GM19372 (cell line): ENCODE measurements at regions not wholly inside any gene's neighbourhood (a gene's known extent, or its start where the extent isn't known, plus 50 kb on each side); places are given as distances from the start of the nearest gene placed in this dataset.
"Not testable (repeated sequence)": the region's sequence is repeated elsewhere in the genome, so short reads cannot be mapped to it uniquely, and the experiment has no call there.

Experiments
- ATAC-seq: cut with Tn5 transposase; IDR thresholded peaks from one replicate; pipeline ENCODE4 v1.9.1; 2021; ENCODE audit warnings: mild to moderate bottlenecking, low read depth, moderate library complexity; ENCODE audit not compliant: unreplicated experiment

DNA sequence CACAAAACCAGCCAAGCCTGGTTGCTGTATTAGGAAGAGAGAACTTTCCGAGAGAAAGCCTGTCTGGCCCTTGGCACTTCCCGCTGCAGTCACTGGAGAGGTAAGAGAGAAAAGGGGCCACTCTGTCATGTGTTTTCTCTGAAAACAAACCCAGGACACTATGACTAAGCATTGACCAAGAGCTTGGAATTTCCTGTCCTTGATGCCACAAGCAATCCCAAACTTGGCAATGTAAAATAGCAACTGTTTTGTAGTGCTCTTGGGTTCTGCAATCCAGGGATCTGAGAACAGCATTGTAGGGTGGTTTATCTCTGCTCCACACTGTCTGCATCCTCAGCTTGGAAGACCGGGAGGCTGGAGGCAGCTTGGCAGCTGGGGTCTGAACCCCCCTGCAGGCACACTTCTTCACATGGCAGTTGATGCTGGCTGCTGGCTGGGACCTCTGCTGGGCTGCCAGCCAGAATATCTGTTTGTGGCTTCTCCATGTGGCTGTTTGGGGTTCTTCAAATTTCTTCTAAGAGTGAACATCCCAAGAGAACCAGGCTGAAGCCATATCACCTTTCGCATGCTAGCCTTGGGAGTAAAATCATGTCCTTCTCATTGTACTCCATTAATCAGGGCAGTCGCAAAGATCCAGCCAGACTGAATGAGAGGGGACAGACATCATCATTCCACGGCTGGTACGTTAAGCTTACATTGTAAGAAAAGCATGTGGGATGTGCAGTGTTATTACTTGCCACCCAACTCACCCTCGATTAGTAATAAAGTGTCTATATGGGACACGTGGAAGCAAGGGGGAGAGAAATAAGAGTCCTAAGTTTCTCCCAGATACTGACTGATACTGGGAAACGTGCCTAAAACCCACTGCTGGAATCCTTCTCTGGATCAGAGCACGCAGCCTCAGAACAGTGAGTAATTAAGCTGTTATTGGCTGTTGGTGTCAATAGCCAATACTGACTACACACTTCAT, 537.4 kb upstream of the B3GAT1 start:
- ATAC-seq = no peak

GRCh38 chr11:134947556-134947955, 535.5 kb upstream of the B3GAT1 start:
- ATAC-seq = no peak

DNA sequence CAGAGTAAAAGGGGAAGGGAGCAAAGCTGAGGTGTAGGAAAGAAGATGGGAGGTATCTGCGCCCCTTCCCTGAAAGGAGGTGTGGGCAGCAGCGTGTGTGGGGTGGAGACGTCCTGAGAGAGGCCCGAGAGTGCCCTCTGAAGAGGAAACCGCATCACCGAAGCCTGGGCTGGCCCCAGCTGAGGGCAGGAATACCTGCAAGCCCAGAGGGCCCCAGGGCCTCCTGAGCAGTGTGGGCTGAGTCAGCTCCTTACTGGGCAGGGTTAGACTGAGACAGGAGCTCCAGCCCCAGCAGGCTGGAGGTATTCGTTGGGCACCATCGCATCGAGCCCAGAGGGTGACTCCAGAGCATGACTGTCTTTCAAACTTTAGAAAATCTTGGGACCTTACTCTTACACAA, 534.0 kb upstream of the B3GAT1 start:
- no peak for ATAC-seq

GRCh38 chr11:134944986-134945385, 532.9 kb upstream of the B3GAT1 start:
- ATAC-seq = no peak

DNA sequence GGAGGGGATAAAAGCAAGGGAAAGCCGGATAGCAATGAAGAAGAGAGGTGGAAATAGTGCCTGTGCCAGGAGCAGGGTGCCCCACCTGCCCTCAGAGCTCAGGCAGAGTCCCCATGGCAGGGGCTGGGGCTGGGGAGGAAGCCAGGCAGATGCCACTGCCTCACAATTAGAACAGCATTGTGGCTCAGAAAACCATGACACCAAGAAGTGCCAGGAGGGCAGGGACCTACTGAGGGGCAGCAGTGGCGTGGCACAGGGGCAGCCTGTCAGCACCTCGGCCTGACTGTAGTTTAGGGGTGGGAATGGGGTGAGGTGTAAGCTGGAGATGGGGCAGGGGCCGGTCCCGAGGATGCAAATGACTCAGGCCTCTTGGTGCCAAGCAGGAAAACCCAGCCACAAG, 532.1 kb upstream of the B3GAT1 start:
- ATAC-seq = no peak

DNA sequence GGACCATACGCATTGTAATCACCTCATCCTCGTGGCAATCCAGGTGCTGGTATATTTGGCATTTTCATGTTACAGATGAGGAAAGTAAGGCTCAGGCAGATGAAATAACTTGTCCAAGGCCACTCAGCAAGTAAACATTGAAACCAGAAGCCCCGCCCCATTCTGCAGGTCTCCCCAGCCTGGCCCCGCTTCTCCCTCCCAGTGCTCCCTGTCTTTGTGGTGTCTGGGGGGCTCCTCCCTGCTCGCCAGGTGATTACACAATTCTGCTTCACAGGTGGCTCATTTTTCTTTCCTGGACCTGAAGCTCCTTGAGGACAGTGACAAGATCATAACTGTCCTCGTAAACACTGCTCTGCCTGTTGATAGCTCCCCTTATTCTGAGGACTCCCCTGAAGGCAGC, 531.5 kb upstream of the B3GAT1 start:
- no peak for ATAC-seq

DNA sequence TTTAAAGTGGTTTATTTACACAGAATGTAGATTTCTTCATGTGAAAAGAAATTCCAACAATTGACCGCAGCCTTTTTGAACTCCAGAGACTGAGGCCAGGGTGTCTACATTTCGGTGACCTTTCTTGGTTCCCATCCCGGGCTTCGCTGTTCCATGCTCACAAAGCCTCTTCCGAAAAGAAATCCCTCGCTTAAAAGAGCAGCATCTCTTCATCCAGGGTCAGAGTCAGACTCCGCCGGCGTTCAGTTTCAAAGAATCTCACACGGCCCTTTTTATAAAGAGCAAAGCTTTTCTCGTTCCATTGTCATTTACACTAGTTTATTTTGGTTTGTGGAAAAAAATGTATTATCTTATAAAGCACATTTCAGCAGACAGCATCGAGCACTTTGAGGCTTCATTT, 530.6 kb upstream of the B3GAT1 start:
- no peak for ATAC-seq

- ATAC-seq = not testable (repeated sequence)
Observed at GRCh38 chr11:134941936-134942600, 530.0 kb upstream of the B3GAT1 start.

GRCh38 chr11:134941326-134941725, 529.3 kb upstream of the B3GAT1 start:
- no peak for ATAC-seq

DNA sequence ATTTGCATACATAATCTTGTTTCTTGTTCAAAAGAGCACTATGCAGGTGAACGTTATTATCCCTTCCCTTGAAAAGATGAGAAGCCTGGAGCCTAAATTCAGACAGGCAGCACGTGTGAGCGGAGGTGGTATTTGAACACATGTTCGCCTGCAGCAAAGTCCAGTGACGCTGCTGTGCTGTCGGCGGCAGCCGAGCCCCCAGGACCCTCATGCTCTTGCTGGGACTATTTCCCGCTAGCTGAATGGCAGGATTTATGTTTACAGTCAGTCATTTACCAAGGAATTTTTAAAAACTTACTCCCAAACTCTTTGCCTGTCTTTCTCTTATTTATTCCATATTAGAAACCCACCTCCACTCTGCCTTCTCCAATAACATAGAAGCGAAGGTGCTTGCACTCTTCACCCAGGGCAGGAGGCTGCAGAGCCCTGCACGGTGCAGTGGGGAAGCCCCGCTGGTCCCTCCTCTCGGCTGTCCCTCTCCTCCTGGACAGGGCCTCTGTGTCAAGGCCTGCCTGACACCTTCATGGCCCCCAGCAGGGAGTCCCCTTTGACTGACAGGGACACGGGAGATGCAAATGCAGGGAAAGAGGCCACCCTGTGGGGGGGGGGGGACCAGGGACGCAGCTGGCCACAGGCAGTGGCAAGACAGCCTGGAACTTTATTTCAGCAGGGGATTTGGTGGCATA, 528.5 kb upstream of the B3GAT1 start:
- no peak for ATAC-seq

DNA sequence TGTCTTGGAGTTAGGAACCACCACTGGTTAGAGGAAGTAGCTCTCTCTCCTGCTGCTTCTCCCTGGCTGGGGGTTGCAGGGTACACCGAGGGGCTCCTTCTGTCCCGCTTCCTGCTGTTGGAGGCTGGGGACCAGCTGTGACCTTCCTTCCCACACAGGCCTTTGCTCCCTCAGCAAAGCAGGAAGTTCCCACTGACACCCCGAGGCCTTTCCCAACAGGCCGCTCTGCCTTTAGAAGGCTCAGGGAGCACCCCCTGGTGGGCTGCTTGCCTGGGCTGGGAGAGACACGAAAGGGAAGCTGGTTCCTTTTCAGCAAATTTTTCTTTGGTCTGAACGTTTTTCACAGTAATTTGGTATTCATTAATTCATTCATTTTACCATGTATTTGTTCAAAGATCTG, 527.9 kb upstream of the B3GAT1 start:
- ATAC-seq = no peak

- ATAC-seq = no peak
Observed at GRCh38 chr11:134939031-134939430, 527.0 kb upstream of the B3GAT1 start.

DNA sequence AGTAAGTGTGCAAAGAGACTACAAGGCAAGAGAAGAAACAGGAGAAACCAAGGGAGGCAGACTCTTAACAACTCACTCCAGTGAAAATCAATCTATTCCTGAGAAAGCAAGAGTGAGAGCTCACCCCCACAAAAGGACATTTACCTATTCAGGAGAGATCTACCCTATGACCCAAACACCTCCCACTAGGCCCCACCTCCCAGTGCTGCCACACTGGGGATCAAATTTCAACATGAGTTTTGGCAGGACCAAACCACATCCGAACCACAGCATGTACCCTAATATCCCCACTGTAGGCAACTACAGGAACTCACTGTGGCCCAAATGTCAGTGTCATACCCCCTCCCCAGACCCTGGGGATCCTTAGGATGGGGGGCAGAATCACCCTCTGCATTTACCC, 526.2 kb upstream of the B3GAT1 start:
- ATAC-seq = no peak

DNA sequence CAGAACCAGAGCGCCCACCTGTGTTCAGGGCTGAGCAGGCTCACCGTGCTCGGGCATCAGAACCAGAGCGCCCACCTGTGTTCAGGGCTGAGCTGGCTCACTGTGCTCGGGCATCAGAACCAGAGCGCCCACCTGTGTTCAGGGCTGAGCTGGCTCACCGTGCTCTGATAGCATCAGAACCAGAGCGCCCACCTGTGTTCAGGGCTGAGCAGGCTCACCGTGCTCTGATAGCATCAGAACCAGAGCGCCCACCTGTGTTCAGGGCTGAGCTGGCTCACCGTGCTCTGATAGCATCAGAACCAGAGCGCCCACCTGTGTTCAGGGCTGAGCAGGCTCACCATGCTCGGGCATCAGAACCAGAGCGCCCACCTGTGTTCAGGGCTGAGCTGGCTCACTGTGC, 525.2 kb upstream of the B3GAT1 start:
- not testable (repeated sequence) for ATAC-seq

DNA sequence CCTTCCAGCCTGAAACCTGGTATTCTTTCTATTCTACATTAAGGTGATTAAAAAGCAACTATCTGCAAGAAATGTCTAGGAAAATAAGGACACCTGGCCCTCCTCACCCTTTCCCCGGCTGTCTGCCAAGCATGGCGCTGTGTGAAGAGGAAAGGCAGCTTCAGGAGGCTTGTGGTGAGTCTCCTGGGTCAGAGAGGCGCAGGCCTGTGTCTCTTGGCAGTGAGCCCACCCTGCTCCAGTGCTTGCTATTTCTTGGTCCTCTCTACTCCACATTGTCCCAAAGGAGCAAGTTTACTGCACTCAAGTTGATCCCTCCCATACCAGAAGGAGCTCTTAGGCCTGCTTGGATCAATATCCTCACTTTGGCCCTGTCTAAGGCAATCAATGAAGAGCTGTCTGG, 520.7 kb upstream of the B3GAT1 start:
- ATAC-seq = no peak

DNA sequence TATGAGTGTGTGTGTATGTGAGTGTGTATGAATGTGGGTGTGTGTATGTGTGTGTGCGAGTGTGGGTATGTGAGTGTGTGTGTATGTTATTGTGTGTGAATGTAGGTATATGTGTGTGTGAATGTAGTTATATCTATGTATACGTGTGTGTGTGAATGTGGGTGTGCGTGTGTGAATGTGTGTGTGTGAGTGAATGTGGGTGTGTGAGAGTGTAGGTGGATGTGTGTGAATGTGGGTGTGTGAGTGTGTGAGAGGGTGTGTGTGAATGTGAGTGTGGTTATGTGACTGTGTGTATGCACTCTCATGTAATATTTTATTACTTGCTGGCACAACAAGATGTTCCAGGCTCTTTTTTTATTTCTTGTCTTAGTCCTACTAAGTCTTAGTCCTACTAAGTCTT, 513.4 kb upstream of the B3GAT1 start:
- no peak for ATAC-seq

DNA sequence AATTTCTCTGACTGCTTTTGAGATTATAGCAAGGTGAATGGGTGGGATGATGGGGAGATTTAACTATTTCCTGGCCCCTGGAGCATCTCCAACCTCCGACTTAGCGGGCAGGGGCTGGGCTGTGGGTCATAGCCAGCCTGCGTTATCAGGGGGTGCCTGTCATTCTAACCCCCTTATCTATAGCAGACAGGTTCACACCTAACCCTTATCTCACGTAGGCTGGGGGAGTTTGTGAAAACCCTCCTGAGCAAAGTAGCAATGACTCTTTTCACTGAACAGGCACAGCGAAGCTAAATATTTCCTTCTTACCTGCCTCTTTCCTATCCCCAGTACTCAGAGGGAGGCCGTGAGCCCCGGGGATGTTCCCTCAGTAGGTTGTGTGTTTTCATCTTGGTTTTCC, 511.4 kb upstream of the B3GAT1 start:
- no peak for ATAC-seq

DNA sequence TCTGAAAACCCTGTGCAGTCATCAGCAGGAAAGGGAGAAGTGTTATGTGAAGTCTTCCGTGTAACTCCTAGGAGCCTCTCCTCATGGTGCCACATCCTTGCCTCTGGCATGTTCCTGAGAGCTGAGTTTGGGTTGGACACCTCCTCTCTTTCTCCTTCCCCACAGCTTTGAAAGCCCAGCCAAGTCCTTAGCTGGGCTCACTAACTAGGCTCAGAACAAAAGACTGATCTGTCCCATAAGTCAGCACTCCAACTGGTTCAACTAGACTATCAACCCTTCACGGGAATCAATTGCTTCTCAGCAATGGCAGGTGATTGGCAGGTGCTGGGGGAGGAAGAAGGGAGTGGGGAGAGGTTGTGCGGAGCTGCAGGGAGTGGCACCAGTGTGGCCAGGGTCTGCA, 509.9 kb upstream of the B3GAT1 start:
- ATAC-seq = no peak

DNA sequence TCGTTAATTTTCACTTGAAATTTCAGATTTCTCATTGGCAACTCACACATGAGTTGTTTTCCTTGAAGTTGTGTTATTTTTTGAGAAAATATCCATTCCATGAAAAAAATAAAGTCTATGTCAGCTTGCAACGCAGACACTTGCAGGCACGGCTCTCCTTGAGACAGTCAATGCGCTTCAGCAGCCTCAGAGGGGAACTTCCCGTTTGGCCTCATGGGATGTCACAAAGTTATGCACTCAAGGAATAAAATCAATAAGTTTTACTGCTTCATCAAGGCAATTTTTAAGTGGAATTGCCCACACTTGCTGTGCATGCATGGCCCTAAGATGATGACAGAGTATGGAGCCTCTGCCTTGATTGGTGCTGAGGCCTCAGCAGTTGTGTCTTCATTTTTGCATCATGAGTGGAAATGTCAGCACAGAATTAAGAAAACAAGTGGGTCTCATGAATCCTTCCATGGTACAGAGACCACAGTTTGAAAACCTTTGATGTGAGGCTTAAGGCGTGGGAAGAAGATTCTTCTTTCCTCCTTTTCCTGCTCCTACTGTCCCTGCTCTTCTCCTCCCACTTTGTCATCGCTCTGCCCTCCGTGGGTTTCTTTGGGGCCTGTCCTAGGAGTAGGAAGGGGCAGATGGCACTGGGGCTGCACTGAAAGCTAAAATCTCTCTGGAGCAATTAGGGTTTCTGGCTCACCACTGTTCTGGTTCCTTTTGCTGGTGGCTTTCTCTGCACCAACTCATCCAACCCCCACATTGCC, 509.0 kb upstream of the B3GAT1 start:
- ATAC-seq = no peak

DNA sequence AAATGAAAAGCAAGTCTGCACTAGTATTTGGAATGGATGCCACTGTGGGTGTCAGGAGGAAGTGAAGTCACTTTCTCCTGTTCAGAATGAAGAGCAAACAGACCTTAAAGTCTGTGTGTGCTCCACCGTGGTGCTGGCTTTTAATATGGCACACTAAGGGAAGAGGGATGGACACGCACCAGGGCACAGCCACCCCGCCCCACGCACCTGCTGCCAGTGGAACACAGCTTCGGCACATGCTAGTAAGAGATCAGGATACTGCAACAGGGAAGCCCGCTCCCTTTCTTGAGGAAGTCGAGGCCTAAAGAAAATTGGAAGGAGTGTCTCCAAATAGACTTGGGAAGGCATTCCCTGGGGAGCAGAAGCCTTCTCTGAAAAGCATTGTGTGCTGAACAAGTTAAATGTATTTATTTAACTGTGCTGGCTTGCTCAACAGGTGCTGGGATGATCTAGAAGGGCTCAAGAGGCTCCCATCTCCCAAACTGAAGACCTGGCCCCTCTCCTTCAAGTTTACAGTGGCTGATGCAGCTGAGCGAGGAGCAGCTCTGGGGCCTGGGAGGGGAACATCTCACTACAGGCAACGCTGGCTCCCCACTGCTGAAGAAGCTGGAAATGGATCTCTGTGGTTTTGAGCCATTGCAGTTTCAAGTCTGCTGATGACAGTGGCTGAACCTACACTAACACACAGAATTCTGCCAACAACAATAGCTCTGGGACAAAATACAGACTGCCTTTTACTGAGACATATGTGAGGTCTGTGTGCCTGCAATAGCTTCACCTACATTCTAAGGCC, 504.6 kb upstream of the B3GAT1 start:
- ATAC-seq = no peak
